NCI-H1694 treated with DMSO at 0.1 percent for 48 hours (cell line): ENCODE measurements at regions not wholly inside any gene's neighbourhood (a gene's known extent, or its start where the extent isn't known, plus 50 kb on each side); places are given as distances from the start of the nearest gene placed in this dataset.

Experiments used
- DNase-seq: peaks from one replicate; lab custom pipeline; 2025; lab: John Stamatoyannopoulos, UW

DNA sequence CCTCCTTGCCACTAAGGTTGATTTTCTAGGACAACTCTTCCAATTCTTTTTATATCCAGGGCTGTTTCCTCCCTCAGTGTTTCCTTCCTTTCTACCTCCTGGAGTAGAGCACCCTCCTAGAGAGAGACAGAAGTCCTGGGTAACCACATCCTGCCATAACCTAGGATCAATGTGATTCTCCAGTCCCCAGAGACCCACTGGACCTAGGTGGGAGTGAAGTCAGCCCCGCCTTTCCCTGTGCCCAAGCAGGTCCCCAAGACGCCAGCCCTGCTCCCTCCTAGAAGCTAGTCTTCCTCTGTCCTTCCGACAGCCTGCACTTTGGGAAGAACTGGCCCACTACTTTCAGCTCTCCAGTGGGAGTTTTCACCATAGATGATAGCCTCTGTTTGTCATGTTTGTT lies 166.8 kb upstream of the PLEKHG7 start:
- no peak for DNase-seq

DNA sequence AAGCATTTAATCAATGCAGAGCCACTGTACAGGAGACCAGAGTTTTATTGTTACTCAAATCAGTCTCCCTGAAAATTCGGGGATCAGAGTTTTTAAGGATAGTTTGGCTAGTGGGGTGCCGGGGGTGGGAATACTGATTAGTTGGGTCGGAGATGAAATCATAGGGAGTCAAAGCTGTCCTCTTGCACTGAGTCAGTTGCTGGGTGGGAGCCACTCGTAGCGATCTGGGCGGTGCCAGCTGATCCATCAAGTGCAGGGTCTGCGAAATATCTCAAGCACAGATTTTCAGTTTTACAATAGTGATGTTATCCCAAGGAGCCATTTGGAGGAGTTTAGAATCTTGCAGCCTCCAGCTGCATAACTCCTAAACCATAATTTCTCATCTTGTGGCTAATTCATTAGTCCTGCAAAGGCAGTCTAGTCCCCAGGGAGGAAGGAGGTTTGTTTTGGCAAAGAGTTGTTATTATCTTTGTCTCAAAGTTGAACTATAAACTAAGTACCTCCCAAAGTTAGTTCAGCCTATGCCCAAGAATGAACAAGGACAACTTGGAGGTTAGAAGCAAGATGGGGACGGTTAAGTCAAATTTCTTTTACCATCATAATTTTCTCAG lies 169.4 kb upstream of the PLEKHG7 start:
- DNase-seq: no peak

DNA sequence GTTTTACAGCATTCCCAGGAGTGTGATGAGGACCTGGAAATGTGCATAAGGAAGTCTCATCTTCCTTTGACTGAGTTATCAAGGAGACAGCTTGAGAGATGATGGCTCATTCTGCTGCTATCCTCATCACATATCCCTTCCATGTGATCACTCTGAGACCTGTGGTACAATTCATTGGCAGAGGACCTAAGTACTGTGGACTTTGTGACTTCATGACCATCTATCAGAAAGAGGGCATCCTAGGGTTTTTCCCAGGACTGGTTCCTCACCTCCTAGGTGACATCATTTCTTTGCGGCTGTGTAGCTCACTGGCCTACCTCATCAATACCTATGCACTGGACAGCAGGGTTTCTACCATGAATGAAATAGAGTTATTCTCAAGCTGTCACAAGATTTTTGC lies 172.1 kb upstream of the PLEKHG7 start:
- DNase-seq: no peak

DNA sequence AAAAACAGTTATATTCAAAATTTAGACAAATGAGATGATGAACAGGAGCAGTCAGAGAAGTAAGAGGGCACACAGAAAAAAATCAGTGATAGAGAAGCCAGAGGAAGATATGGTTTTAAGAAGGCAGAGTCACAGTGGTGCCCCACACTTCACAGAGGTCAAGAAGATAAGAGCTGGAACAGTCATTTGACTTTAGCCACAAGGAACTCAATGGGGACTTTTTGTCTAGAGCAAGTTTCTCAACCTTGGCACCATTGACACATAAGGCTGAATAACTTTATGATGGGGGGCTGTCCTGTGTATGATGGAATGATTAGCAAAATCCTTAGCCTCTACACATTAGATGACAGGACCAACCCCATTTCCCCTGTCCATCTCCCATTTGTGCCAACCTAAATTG lies 172.8 kb upstream of the PLEKHG7 start:
- DNase-seq: no peak

DNA sequence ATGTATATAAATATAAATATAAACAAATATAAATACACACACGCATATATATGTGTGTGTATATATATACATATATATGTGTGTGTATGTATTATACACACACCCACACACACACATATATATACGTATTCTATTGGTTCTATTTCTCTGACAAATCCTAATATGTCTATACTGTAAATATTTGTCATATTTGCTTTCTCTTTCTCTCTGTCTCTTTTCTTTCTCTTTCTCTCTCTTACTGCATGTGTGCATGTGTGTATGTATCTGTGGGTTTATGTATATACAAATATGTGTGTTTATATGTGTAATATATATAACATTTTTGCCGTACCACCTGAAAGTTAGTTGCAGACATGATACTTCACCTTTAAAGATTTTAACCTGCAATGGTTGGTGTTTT lies 174.2 kb upstream of the PLEKHG7 start:
- no peak for DNase-seq

DNA sequence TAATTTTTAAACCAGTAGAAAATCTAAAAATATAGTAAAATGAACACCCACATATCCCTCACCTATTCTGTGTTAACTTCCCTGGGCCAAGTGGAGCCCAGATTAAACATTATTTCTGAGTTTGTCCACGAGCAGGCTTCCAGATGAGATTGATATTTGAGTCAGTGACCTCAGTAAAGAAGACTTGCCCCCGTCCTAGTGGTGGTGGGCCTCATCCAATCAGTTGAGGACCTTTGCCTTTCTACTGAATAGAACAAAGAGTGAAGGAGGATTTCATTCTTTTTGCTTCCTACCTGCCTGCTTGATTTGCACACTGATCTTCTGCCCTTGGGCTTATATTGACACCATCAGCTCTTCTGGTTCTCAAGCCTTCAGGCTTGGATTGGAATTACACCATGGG lies 174.7 kb upstream of the PLEKHG7 start:
- DNase-seq: no peak

DNA sequence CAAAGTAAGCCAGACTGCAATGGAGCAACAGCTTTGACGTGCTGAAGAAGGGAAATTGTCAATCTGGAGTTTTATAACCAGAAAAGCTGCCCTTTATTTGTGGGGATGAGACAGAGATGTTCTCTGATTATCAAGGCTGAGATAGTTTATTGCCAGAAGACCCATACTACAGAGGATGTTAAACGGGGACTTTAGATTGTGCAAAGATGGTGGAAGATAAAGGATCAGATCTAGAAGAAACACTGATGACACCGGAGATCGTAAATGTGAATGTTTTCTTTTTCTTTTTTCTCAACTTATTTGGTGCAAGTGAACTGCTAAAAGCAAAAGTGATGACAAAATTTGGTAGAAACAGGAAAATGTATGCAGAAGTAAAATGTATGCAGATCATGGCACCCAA lies 178.3 kb upstream of the PLEKHG7 start:
- DNase-seq: no peak

DNA sequence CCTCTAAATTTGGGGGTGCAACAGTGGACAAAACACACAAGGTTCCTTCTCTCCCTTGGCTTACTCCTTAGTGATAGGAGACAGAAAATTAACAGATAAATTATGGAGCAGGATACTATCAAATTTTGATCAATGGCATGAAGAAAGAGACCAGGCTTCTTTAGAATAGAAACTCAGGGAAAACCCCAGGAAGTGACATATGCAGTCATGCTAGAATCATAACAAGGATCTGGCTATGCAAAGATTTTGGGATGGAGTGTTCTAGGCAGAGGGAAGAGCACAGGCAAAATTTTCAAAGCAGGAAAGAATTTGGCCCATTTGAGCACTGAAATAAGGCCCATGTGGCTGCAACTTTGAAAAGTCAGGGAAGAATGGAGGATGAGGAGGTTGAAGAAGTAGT lies 182.3 kb upstream of the PLEKHG7 start:
- DNase-seq: no peak

DNA sequence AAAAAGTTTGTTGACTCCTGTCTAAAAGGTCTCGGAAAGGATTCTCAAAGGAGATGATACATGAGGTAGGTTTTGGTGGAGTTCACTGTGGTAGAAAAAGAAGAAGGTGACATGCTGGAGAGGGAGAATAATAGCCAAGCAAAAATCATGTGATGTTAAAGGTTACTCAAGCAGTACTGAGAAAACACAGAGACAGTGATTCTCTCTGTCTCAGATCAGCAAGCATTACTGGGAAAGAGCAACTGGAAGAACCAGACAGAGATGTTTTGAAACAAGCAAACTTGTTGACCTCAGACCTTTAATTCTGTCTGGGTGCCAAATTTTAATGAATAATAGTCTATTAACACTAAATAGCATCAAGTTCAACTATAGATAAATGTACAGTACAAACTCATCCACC lies 183.5 kb upstream of the PLEKHG7 start:
- no peak for DNase-seq

DNA sequence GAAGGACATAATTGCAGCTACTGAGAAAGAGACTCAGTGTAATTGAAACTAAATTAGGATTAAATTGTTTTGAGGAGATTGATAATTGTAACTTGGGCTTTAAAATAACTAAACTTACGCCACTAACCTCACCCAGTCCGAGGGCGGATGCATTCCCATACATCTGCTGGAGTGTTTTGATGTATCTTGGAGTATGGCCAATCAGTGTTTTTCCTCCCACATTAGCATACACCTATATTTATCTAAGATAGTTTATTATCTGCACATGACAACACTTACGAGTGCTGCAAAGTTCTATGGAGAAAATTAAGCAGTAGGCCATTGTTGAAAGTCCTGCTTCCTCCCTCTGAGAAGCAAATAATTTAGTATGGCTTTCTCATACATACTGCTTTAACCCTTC lies 184.7 kb upstream of the PLEKHG7 start:
- DNase-seq: no peak

DNA sequence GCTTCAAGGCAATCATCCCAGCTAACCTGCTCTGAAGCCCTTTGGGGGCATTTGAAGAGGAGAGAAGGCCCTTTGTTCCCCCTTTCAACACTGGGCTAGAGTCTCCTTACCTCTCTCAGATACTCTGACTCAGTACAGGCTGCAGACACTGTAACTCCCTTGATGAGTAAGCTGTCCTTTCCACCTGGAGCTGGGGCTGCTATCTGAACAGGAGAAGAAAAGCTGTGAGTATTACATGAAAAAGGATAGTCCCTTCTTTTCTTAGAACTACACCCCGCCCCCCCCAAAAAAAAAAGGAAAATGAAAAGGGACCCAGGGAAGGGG lies 186.6 kb upstream of the PLEKHG7 start:
- DNase-seq: no peak

DNA sequence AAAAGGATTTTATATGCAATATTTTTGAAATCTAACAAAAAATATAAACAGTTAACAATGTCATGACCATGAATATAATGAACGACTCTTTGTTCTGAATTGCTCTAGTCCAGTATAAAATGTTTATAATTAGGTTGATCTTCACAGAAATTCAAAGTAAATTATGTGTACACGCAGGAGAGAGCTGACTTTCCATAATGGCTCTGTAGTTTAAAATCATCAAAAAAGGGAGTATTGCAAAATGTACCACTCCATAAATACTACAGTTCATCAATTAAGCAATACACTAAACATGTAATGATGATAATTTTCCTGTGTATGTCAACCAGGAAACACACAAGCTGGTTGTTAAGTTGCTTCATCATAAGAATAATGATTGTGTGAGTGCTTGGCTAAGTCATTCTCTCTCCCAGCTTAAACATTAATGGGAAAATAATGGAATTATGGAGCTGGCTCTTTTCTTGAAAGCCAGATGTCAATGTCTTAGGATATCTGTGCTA lies 189.5 kb upstream of the PLEKHG7 start:
- no peak for DNase-seq

DNA sequence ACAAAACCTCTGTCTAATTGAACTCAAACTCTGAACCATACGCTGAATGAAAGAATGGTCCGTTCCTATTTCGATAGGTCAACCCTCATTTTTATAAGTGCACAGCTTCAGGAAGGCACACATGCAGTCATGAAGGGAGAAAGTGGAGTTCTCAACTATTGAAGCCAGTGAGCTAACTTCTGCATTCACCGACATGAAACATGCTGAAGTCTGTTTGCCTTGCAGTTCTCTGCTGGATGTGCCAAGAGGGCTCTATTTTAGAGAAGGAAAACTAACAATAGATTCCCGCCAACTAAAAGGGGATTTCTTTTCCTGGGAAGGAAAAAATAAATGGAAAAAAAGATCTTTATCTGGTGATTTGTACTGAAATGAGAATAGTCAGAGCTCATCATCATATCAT lies 191.0 kb upstream of the PLEKHG7 start:
- DNase-seq: no peak

DNA sequence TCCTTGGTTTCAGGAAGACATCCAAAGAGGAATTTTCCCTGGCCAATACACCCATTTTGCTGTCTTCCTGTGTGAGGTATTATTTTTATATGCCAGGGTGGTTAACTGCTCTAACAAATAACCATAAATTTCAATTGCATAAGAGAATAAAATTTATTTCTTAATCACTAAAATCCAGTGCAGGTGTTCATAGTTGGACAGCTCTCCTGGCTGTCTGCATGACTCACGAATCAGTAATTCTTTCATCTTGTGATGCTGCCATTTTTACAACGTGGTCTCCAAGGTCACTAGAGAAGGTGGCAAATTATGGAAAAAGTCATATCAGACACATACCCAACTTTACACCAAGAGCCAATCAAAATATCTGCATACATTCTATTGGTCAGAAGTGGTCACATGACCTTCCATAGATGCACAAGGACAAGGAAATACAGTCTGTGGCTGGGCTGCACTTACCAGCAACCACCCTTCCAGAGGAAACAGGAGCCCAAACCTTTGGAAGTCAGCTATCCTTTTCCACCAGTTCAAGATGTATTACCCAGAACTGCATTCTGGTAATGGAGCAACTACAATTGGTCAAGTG lies 193.5 kb upstream of the PLEKHG7 start:
- DNase-seq: no peak

DNA sequence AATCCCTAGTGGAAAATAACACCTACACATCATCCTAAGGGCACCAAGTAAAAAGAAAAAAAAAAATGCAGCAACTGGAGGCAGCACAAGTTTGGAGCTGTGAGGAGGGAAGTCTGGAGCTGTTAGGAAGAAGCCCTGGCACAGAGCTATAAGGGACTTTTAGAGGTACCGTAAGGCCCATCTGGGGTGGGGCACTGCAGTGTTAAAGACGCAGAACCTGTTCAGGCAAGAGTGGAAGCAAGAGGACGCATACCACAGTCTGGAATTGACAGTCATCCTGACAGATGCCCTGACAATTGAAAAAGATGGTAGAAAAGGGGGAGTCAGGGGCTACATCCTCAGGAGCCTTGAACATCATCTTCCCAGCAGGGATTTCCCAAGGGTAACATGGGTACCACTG lies 195.9 kb upstream of the PLEKHG7 start:
- no peak for DNase-seq

DNA sequence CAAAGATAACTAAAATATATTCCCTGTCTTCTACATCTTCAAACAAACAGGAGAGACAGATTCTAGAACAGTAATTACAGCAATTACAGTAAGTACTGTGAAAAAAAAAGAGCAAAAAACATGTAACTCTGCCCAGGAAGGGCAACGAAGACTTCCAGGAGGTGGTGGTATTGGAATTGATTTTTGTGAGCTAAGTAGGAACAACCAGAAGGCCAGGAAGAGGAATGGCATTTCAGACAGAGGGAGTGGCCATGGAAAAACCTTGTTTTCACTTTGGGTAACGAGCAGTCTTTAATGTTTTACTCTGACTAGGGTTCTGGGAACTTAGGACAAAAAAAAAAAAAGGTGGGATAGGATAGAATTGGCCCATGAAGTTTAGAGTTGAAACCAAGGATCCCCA lies 196.3 kb upstream of the PLEKHG7 start:
- peak; percentile 16 for DNase-seq

DNA sequence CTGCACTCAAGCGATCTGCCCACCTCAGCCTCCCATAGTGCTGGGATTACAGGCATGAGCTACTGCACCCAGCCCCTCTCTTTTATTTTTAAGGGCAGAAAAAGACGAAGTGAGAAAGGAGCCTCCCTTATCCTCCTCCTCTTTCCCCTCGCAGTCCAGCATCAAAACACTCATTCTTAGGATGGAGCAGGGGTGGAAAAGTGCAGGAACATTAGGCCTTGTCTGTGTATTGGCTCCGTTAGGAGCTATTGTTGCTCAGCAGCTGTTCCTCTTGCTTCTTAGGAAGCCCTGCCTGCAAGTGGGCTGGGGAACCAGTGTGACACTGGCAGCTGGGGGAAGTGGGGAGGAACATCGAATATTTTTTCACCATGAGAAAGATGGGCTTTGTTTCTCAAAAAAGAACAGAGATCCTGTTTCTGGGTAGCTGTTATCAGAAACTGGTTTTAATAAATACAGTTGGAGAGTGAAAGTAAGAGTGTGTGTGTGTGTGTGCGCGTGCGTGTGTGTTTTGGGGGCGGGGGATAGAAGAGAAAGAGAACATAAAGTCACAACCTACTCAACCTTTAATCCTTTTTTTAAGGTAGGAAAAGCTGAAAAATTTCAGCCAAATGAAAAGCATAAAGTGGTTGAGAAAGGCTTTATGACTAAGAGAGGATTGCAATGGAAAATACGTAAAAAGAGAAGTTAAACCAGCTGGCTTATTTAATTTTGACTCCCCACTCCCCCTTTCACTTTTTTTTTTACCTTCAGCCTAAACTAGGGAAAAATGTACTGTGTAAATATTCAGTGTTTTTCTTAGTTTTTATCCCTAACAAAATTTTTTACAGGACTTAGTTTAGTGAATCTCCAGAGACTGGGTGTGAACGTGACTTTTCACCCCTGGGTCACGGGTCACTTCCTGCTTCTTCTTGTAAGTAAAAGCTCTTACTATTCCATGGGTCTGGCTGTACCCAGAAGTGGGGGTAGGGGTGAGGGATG lies 197.2 kb upstream of the PLEKHG7 start:
- peak; percentile 53 for DNase-seq

DNA sequence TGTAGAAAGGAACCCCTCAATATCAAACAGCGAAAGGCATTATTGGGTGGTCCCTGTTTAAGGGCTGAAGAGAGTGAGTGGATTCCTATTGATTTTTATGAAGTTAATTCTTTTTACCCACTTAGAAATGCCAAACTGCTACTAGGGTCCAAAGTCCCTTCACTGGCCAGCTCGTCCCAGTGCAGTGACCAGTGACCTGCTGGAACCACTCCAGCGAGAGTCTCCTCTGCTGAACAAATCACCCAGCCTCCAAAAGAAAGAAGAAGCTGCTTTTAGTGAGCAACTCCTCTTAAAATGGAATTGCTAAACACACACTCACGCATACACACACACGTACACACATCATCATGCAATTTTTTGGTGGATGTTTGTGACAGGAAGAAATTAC lies 198.2 kb upstream of the PLEKHG7 start:
- DNase-seq: no peak

DNA sequence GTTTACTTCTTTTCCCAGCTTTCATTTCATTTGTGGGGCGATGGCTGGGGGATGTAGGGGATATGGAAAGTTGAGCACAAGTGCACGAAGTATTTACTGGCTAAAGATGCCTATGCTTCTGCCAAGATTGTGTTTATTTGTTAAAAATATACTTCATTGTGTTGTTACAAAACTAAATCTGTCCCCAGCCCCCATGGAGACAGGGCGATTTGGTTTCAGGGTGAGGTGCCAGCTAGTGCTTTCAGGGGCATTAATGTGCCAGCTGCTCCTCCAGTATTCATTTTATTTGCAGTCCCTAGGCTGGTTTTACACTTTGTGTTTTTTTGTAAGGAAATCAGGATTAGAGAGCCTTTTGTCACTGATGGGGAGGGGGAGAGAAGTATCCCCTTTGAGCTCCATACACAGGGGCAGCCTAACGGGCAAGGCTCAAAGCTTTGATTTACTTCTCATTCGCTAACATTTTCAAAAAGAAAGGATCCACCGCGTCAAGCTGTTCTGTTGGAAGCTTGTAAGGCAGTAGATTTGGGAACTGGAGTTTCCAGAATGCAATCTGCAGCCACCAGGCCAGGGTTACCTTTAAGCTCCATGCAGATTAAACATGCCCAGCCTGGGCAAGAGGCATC lies 198.7 kb upstream of the PLEKHG7 start:
- peak; percentile 37 for DNase-seq

DNA sequence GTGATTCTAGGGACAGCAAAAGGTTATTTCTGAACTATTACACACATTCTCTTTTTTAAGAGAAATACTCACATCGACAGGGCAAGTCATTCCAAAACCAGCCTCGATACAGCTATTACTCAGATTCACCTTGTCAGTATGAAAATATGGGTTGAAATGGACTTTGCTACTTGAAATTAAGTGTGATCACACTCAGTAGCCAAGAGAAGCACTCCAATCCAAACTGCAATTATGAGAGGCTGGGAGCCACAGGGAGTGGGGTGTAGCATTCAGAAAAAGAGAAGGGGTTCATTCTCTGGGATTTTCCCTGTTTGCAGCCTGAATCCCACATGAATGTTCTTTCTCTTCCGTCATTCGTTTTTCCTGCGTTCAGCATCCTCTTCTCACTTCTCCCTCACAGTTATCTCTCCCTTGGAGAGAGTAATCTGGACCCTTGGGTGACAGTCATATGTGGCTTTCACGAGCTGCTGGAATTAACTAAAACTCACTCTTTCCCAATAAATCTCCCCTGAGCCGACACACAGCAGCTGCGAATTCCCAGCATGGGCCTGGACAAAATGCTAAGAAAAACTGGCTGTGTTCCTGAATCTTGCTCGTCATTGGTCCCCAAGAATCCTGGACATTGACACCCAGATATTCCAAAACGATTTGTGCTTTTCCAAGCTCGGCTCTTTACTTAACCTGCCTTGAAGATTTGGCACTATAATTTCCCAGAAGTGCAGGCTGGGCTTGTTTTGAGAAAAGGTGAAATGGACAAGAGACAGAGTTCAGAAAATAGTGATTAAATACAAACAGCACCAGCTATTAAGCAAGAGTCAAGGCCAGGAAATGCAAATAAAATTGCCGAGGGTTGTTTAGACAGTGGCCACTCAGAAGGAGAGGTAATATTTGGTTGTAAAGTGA lies 199.5 kb upstream of the PLEKHG7 start:
- DNase-seq: no peak

DNA sequence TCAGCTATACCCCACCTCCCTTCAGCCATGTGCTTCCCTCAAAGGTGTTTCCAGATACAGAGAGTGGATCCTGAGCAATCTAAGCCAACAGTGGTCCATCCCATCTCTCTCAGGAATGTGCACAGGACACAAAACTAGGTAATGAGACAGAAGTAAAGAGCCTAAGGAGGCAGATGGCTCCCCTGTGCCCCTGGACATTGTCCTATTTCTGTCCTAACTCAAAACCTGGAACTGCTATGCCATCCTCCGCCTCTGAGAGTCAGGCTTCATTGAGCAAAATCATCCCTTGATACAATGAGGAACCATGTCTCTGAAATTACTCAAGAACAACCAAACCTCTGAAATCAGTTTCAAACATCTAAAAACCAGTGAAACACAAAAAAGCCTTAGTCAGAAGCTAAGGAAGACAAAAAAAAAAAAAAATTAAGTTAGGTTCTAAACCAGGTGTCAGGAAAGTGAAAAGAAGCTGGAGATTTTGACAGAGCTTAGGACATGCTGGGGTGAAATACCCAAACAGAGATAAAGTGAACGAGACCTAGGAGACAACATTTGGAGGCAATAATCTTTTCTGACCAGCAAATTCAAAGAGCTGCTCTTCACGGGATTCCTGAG lies 200.3 kb upstream of the PLEKHG7 start:
- DNase-seq: no peak
